ENCODE measurements at regions not wholly inside any gene's neighbourhood (a gene's known extent, or its start where the extent isn't known, plus 50 kb on each side); places are given as distances from the start of the nearest gene placed in this dataset.
"Not testable (repeated sequence)": the region's sequence is repeated elsewhere in the genome, so short reads cannot be mapped to it uniquely, and the experiment has no call there.

GRCh38 chr12:112686373-112686772, 105.2 kb upstream of the RPH3A start:
- peak; percentile 14 for DNase-seq (ENCODE audit: extremely low read depth, low read depth)
- TF ChIP-seq CTCF (IDR thresholded peaks at IDR 0.05; ENCODE audit: low read depth, low read length, missing control alignments), result no peak
- no peak overlapping the region for H3K4me3 ChIP-seq (replicated peaks; ENCODE audit: low read depth, low read length)

GRCh38 chr12:112694065-112694464, 97.5 kb upstream of the RPH3A start:
- no peak overlapping the region for H3K4me3 ChIP-seq (replicated peaks; ENCODE audit: low read depth, low read length)
- DNase-seq (ENCODE audit: extremely low read depth, low read depth), result no peak
- TF ChIP-seq CTCF (IDR thresholded peaks at IDR 0.05; ENCODE audit: low read depth, low read length, missing control alignments), result no peak

GRCh38 chr12:112697441-112697840, 94.1 kb upstream of the RPH3A start:
- H3K4me3 ChIP-seq (replicated peaks; ENCODE audit: low read depth, low read length); DNase-seq (ENCODE audit: extremely low read depth, low read depth): not testable (repeated sequence)

GRCh38 chr12:112705037-112705632, 86.4 kb upstream of the RPH3A start:
- DNase-seq (ENCODE audit: extremely low read depth, low read depth), result no peak
- TF ChIP-seq CTCF (IDR thresholded peaks at IDR 0.05; ENCODE audit: low read depth, low read length, missing control alignments), result no peak

GRCh38 chr12:112710414-112710813, 81.1 kb upstream of the RPH3A start:
- TF ChIP-seq CTCF (IDR thresholded peaks at IDR 0.05; ENCODE audit: low read depth, low read length, missing control alignments), result no peak
- DNase-seq (ENCODE audit: extremely low read depth, low read depth), result no peak
- H3K4me3 ChIP-seq (replicated peaks; ENCODE audit: low read depth, low read length), result no peak overlapping the region

More at GRCh38 chr12:112705037-112705632, 86.4 kb upstream of the RPH3A start:
- H3K4me3 ChIP-seq (replicated peaks; ENCODE audit: low read depth, low read length), result no peak overlapping the region

- no peak for TF ChIP-seq CTCF (IDR thresholded peaks at IDR 0.05; ENCODE audit: low read depth, low read length, missing control alignments)
- DNase-seq (ENCODE audit: extremely low read depth, low read depth), result no peak
- H3K4me3 ChIP-seq (replicated peaks; ENCODE audit: low read depth, low read length), result no peak overlapping the region
Observed at GRCh38 chr12:112711026-112711425, 80.5 kb upstream of the RPH3A start.

- no peak overlapping the region for H3K4me3 ChIP-seq (replicated peaks; ENCODE audit: low read depth, low read length)
- TF ChIP-seq CTCF (IDR thresholded peaks at IDR 0.05; ENCODE audit: low read depth, low read length, missing control alignments), result no peak
- no peak for DNase-seq (ENCODE audit: extremely low read depth, low read depth)
Observed at GRCh38 chr12:112711507-112711906, 80.0 kb upstream of the RPH3A start.

GRCh38 chr12:112712751-112713150, 78.8 kb upstream of the RPH3A start:
- H3K4me3 ChIP-seq (replicated peaks; ENCODE audit: low read depth, low read length); DNase-seq (ENCODE audit: extremely low read depth, low read depth): not testable (repeated sequence)
